NCI-H1694 treated with DMSO at 0.1 percent for 48 hours (cell line): ENCODE measurements at regions not wholly inside any gene's neighbourhood (a gene's known extent, or its start where the extent isn't known, plus 50 kb on each side); places are given as distances from the start of the nearest gene placed in this dataset.

Experiments used
- DNase-seq: peaks from one replicate; lab custom pipeline; 2025; lab: John Stamatoyannopoulos, UW

GRCh38 chr10:128747582-128748346 lies 621.5 kb upstream of the MKI67 start:
- no peak for DNase-seq

- no peak for DNase-seq
These were observed 625.1 kb upstream of the MKI67 start for GRCh38 chr10:128751284-128751683.

GRCh38 chr10:128751851-128752250 lies 625.6 kb upstream of the MKI67 start:
- no peak for DNase-seq

GRCh38 chr10:128759174-128759573 lies 633.0 kb upstream of the MKI67 start:
- no peak for DNase-seq

- no peak for DNase-seq
These were observed 637.4 kb upstream of the MKI67 start for GRCh38 chr10:128763588-128763987.

GRCh38 chr10:128764190-128764589 lies 638.0 kb upstream of the MKI67 start:
- no peak for DNase-seq

GRCh38 chr10:128766915-128767314 lies 640.7 kb upstream of the MKI67 start:
- no peak for DNase-seq

GRCh38 chr10:128774979-128775378 lies 648.8 kb upstream of the MKI67 start:
- DNase-seq: no peak

GRCh38 chr10:128775743-128776142 lies 649.5 kb upstream of the MKI67 start:
- DNase-seq: no peak

- no peak for DNase-seq
These were observed 650.5 kb upstream of the MKI67 start for GRCh38 chr10:128776673-128777252.

- no peak for DNase-seq
These were observed 651.1 kb upstream of the MKI67 start for GRCh38 chr10:128777342-128777741.

- DNase-seq: no peak
These were observed 653.2 kb upstream of the MKI67 start for GRCh38 chr10:128779416-128779815.

- no peak for DNase-seq
These were observed 654.0 kb upstream of the MKI67 start for GRCh38 chr10:128780156-128780761.

- DNase-seq: no peak
These were observed 655.4 kb upstream of the MKI67 start for GRCh38 chr10:128781637-128782036.

- no peak for DNase-seq
These were observed 658.2 kb upstream of the MKI67 start for GRCh38 chr10:128784444-128784843.

GRCh38 chr10:128792426-128793140 lies 666.4 kb upstream of the MKI67 start:
- DNase-seq: no peak

- DNase-seq: no peak
These were observed 667.8 kb upstream of the MKI67 start for GRCh38 chr10:128793726-128794655.

- no peak for DNase-seq
These were observed 670.2 kb upstream of the MKI67 start for GRCh38 chr10:128796396-128796912.

- DNase-seq: no peak
These were observed 665.0 kb upstream of the MGMT start for GRCh38 chr10:128802062-128802461.

- no peak for DNase-seq
These were observed 663.3 kb upstream of the MGMT start for GRCh38 chr10:128803790-128804189.

- DNase-seq: no peak
These were observed 662.6 kb upstream of the MGMT start for GRCh38 chr10:128804411-128804810.
